ENCODE measurements at regions not wholly inside any gene's neighbourhood (a gene's known extent, or its start where the extent isn't known, plus 50 kb on each side); places are given as distances from the start of the nearest gene placed in this dataset.

GRCh38 chr5:93008502-93009207 is 572.4 kb downstream of the NR2F1-AS1 start:
- no peak for TF ChIP-seq CTCF (IDR thresholded peaks at IDR 0.05; ENCODE audit: extremely low read depth, missing control alignments)
- no peak for DNase-seq (ENCODE audit: low spot score)

- no peak for TF ChIP-seq CTCF (IDR thresholded peaks at IDR 0.05; ENCODE audit: extremely low read depth, missing control alignments)
- no peak for DNase-seq (ENCODE audit: low spot score)
Observed at GRCh38 chr5:93006915-93007314, 574.1 kb downstream of the NR2F1-AS1 start.

GRCh38 chr5:92998456-92998855 is 582.6 kb downstream of the NR2F1-AS1 start:
- DNase-seq (ENCODE audit: low spot score) = no peak
- no peak for TF ChIP-seq CTCF (IDR thresholded peaks at IDR 0.05; ENCODE audit: extremely low read depth, missing control alignments)

- no peak for TF ChIP-seq CTCF (IDR thresholded peaks at IDR 0.05; ENCODE audit: extremely low read depth, missing control alignments)
- no peak for DNase-seq (ENCODE audit: low spot score)
Observed at GRCh38 chr5:92994392-92994791, 586.6 kb downstream of the NR2F1-AS1 start.

- no peak for DNase-seq (ENCODE audit: low spot score)
- no peak for TF ChIP-seq CTCF (IDR thresholded peaks at IDR 0.05; ENCODE audit: extremely low read depth, missing control alignments)
Observed at GRCh38 chr5:92992073-92992472, 588.9 kb downstream of the NR2F1-AS1 start.

GRCh38 chr5:92991581-92992067 is 589.4 kb downstream of the NR2F1-AS1 start:
- TF ChIP-seq CTCF (IDR thresholded peaks at IDR 0.05; ENCODE audit: extremely low read depth, missing control alignments) = no peak
- no peak for DNase-seq (ENCODE audit: low spot score)

- no peak for TF ChIP-seq CTCF (IDR thresholded peaks at IDR 0.05; ENCODE audit: extremely low read depth, missing control alignments)
- no peak for DNase-seq (ENCODE audit: low spot score)
Observed at GRCh38 chr5:92990771-92991170, 590.2 kb downstream of the NR2F1-AS1 start.

Measured in GM20000 (cell line).